ENCODE measurements at regions not wholly inside any gene's neighbourhood (a gene's known extent, or its start where the extent isn't known, plus 50 kb on each side); places are given as distances from the start of the nearest gene placed in this dataset.
A peak's percentile ranks its signal among the peaks of the same experiment; 100 is the strongest.

DNA sequence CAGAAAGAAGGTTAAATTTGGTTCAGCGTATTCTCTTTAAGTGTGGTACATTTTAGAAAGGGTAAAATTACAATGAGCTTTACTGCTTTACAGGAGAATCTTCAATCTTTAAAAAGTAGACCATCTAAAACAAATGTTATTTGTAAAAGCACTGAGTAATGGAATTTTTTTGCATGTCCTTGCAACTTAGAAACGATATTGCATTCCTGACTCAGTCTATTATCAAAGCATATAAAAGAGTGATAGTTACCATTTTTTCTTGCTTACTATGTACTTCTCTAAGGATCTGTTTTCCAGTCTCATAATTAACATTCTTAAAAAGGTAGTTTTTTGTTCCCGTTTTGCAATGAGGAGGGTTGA is 55.5 kb upstream of the TNFAIP8 start:
- Mint-ChIP-seq H3K4me1 (peaks cover 76% of the 10 kb centered on the region), H3K9me3 (ENCODE audit: insufficient read depth) (no peaks in the 10 kb centered on the region), H3K4me3 (peak overlapping the region; percentile 59), H3K27ac (peak overlapping the region; percentile 69), H3K27me3 (no peaks in the 10 kb centered on the region)
- H4K20me1 ChIP-seq (ENCODE audit: control insufficient read depth, insufficient read depth, low read length, poor library complexity, severe bottlenecking) = no peaks in the 10 kb centered on the region
- no peak for TF ChIP-seq EZH2 (IDR thresholded peaks at IDR 0.05; ENCODE audit: borderline replicate concordance, insufficient read depth, low read depth, low read length, poor library complexity, severe bottlenecking)
- TF ChIP-seq, protein P1, sequence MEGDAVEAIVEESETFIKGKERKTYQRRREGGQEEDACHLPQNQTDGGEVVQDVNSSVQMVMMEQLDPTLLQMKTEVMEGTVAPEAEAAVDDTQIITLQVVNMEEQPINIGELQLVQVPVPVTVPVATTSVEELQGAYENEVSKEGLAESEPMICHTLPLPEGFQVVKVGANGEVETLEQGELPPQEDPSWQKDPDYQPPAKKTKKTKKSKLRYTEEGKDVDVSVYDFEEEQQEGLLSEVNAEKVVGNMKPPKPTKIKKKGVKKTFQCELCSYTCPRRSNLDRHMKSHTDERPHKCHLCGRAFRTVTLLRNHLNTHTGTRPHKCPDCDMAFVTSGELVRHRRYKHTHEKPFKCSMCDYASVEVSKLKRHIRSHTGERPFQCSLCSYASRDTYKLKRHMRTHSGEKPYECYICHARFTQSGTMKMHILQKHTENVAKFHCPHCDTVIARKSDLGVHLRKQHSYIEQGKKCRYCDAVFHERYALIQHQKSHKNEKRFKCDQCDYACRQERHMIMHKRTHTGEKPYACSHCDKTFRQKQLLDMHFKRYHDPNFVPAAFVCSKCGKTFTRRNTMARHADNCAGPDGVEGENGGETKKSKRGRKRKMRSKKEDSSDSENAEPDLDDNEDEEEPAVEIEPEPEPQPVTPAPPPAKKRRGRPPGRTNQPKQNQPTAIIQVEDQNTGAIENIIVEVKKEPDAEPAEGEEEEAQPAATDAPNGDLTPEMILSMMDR (IDR thresholded peaks at IDR 0.05) = no peak
- H3K79me2 ChIP-seq (ENCODE audit: control insufficient read depth, insufficient read depth, low read length) = peaks cover 60% of the 10 kb centered on the region
- no peak overlapping the region for H3K9ac ChIP-seq (ENCODE audit: low read length)
- no peak overlapping the region for H2AFZ ChIP-seq (ENCODE audit: insufficient read depth, low read depth, low read length, poor library complexity, severe bottlenecking)
- peak overlapping the region in 1 of 2 donors; percentile 6 for H3K27ac ChIP-seq (ENCODE audit: low read length in 2 of 2)
- peak overlapping the region in 1 of 5 experiments; percentile 19 for H3K4me3 ChIP-seq (ENCODE audit: control extremely low read depth in 1 of 5, extremely low read depth in 1 of 5, insufficient read depth in 1 of 5, low read depth in 2 of 5, low read length in 4 of 5)
- DNase-seq = no peak
- no CpG with 5 or more reads among the region's 3 CpGs for WGBS (ENCODE audit: insufficient coverage)
- POLR2A ChIA-PET = interaction anchor here (0.7 kb wide), 1 partner anchor 34 kb away, joined by 3 read pairs; no protein-coding TSS in a partner anchor
- peak overlapping the region; percentile 17 for H3K4me2 ChIP-seq (replicated peaks; ENCODE audit: low read depth, low read length, poor library complexity, severe bottlenecking)
- H3K9me3 ChIP-seq (ENCODE audit: control extremely low read depth in 1 of 3, control insufficient read depth in 2 of 3, insufficient read depth in 1 of 3, low read length in 2 of 3) = peaks cover 0 to 8% (median 0%) of the 10 kb centered on the region in 3 donors
- H3K36me3 ChIP-seq (replicated peaks in 1 of 2; ENCODE audit: control extremely low read depth in 1 of 2, control insufficient read depth in 1 of 2, extremely low read depth in 1 of 2, insufficient read depth in 2 of 2, low read length in 1 of 2) = peaks cover 0 to 2% of the 10 kb centered on the region in 2 experiments
- H3K27me3 ChIP-seq (replicated peaks in 1 of 4; ENCODE audit: control extremely low read depth in 1 of 4, control insufficient read depth in 3 of 4, insufficient read depth in 4 of 4, low read length in 3 of 4) = no peaks in the 10 kb centered on the region
- CTCF ChIA-PET = interaction anchor here (0.8 to 2.9 kb wide), 3 partner anchors 10 to 110 kb away, joined by 4 to 9 read pairs (median 4); no protein-coding TSS in a partner anchor
- peaks cover 56 to 58% of the 10 kb centered on the region in 2 donors for H3K4me1 ChIP-seq (ENCODE audit: control insufficient read depth in 2 of 2, insufficient read depth in 2 of 2, low read length in 2 of 2)
- intact Hi-C loops (cut with micrococcal nuclease) = no loop called here
- ATAC-seq (ENCODE audit: low read depth) = no peak

DNA sequence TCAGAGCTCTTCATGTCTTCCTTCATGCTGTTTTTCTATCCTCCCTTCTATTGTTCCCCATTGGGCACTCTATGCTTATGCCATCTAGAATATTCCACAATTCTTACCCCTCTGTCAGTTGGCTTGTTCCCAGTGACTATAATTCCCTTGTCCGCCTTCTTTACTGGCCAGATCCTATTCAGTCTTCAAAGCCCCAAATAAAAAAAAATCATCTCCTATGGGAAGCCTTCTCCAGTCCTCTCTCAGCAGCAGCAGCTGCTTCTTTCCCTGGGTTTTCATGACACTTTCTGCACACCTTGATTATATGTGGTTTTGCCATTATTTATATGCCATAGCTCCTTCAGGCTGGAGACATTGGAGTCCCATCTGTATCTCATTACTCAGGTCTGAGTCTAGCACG is 54.6 kb upstream of the TNFAIP8 start:
- H3K4me2 ChIP-seq (replicated peaks; ENCODE audit: low read depth, low read length, poor library complexity, severe bottlenecking) = peak overlapping the region; percentile 17
- intact Hi-C loops (cut with micrococcal nuclease) = no loop called here
- ChIA-PET POLR2A (no interaction called here), CTCF (interaction anchor here (1.6 to 2.9 kb wide), 2 partner anchors 14 to 109 kb away, joined by 4 to 9 read pairs; no protein-coding TSS in a partner anchor)
- Mint-ChIP-seq H3K27me3 (no peaks in the 10 kb centered on the region), H3K4me1 (peaks cover 84% of the 10 kb centered on the region), H3K4me3 (peak overlapping the region; percentile 8), H3K27ac (peak overlapping the region; percentile 67), H3K9me3 (ENCODE audit: insufficient read depth) (no peaks in the 10 kb centered on the region)
- TF ChIP-seq, protein P1 (IDR thresholded peaks at IDR 0.05) = no peak
- no peak for TF ChIP-seq EZH2 (IDR thresholded peaks at IDR 0.05; ENCODE audit: borderline replicate concordance, insufficient read depth, low read depth, low read length, poor library complexity, severe bottlenecking)
- DNase-seq (no peak), ATAC-seq (ENCODE audit: low read depth) (no peak)
- H3K27ac ChIP-seq (ENCODE audit: low read length in 2 of 2) = peak overlapping the region in 1 of 2 donors; percentile 88
- WGBS (ENCODE audit: insufficient coverage) = 100% methylated on average over 1 of the region's 2 CpGs
- no peak overlapping the region for H2AFZ ChIP-seq (ENCODE audit: insufficient read depth, low read depth, low read length, poor library complexity, severe bottlenecking)
- H3K79me2 ChIP-seq (ENCODE audit: control insufficient read depth, insufficient read depth, low read length) = peaks cover 70% of the 10 kb centered on the region
- H3K4me3 ChIP-seq (ENCODE audit: control extremely low read depth in 1 of 5, extremely low read depth in 1 of 5, insufficient read depth in 1 of 5, low read depth in 2 of 5, low read length in 4 of 5) = no peak overlapping the region
- H3K27me3 ChIP-seq (replicated peaks in 1 of 4; ENCODE audit: control extremely low read depth in 1 of 4, control insufficient read depth in 3 of 4, insufficient read depth in 4 of 4, low read length in 3 of 4) = no peaks in the 10 kb centered on the region
- peaks cover 0 to 2% of the 10 kb centered on the region in 2 experiments for H3K36me3 ChIP-seq (replicated peaks in 1 of 2; ENCODE audit: control extremely low read depth in 1 of 2, control insufficient read depth in 1 of 2, extremely low read depth in 1 of 2, insufficient read depth in 2 of 2, low read length in 1 of 2)
- H4K20me1 ChIP-seq (ENCODE audit: control insufficient read depth, insufficient read depth, low read length, poor library complexity, severe bottlenecking) = no peaks in the 10 kb centered on the region
- H3K9me3 ChIP-seq (ENCODE audit: control extremely low read depth in 1 of 3, control insufficient read depth in 2 of 3, insufficient read depth in 1 of 3, low read length in 2 of 3) = peaks cover 0 to 8% (median 0%) of the 10 kb centered on the region in 3 donors
- H3K9ac ChIP-seq (ENCODE audit: low read length) = no peak overlapping the region
- peaks cover 61 to 67% of the 10 kb centered on the region in 2 donors for H3K4me1 ChIP-seq (ENCODE audit: control insufficient read depth in 2 of 2, insufficient read depth in 2 of 2, low read length in 2 of 2)
